ENCODE measurements at regions not wholly inside any gene's neighbourhood (a gene's known extent, or its start where the extent isn't known, plus 50 kb on each side); places are given as distances from the start of the nearest gene placed in this dataset.

DNA sequence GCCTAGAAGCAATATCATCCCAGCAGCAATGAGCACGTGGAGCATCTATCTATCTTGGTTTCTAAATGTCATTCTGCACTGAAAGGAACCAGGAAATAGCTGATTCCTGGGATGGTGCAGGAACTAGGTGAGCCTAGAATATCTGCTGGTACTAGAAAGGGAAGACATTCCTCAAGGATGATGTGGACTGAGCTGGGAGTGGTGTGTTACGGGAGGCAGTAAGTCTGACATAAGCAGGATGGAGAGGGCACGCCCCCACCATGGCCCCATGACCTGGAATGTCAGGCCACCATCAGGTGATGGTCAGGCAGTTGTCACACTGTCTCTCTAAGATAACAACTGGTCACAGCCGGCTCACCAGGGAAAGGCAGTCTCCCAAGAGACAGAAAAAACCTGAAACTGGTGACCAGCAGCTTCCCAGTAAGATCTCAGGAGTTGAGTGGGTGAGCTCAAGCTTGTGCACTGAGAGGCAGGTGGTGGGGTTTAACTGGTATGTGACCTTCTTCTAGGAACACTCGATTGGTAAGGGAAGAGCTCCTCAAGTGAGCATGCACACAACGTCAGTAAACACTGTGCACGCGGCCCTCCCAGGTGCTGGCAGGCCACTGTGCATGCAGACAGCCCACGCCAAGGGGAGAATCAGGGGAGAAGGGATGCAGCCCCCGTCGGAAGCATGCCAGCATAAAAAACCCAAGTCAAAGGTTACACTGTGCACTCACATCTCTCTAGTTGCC, 148.7 kb downstream of the ADSS2 start:
- TF ChIP-seq, protein P1, sequence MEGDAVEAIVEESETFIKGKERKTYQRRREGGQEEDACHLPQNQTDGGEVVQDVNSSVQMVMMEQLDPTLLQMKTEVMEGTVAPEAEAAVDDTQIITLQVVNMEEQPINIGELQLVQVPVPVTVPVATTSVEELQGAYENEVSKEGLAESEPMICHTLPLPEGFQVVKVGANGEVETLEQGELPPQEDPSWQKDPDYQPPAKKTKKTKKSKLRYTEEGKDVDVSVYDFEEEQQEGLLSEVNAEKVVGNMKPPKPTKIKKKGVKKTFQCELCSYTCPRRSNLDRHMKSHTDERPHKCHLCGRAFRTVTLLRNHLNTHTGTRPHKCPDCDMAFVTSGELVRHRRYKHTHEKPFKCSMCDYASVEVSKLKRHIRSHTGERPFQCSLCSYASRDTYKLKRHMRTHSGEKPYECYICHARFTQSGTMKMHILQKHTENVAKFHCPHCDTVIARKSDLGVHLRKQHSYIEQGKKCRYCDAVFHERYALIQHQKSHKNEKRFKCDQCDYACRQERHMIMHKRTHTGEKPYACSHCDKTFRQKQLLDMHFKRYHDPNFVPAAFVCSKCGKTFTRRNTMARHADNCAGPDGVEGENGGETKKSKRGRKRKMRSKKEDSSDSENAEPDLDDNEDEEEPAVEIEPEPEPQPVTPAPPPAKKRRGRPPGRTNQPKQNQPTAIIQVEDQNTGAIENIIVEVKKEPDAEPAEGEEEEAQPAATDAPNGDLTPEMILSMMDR (IDR thresholded peaks at IDR 0.05): no peak
- TF ChIP-seq POLR2AphosphoS5 (IDR thresholded peaks at IDR 0.05; ENCODE audit: low read depth, low read length): no peak
- TF ChIP-seq, protein P2, sequence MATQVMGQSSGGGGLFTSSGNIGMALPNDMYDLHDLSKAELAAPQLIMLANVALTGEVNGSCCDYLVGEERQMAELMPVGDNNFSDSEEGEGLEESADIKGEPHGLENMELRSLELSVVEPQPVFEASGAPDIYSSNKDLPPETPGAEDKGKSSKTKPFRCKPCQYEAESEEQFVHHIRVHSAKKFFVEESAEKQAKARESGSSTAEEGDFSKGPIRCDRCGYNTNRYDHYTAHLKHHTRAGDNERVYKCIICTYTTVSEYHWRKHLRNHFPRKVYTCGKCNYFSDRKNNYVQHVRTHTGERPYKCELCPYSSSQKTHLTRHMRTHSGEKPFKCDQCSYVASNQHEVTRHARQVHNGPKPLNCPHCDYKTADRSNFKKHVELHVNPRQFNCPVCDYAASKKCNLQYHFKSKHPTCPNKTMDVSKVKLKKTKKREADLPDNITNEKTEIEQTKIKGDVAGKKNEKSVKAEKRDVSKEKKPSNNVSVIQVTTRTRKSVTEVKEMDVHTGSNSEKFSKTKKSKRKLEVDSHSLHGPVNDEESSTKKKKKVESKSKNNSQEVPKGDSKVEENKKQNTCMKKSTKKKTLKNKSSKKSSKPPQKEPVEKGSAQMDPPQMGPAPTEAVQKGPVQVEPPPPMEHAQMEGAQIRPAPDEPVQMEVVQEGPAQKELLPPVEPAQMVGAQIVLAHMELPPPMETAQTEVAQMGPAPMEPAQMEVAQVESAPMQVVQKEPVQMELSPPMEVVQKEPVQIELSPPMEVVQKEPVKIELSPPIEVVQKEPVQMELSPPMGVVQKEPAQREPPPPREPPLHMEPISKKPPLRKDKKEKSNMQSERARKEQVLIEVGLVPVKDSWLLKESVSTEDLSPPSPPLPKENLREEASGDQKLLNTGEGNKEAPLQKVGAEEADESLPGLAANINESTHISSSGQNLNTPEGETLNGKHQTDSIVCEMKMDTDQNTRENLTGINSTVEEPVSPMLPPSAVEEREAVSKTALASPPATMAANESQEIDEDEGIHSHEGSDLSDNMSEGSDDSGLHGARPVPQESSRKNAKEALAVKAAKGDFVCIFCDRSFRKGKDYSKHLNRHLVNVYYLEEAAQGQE (IDR thresholded peaks at IDR 0.05; ENCODE audit: insufficient read depth in 1 of 2, low read depth in 2 of 2, low read length in 1 of 2): no peak
- no peak for TF ChIP-seq SIN3A (IDR thresholded peaks at IDR 0.05; ENCODE audit: borderline replicate concordance, insufficient read depth, low read depth, low read length)
- TF ChIP-seq TCF7L2 (IDR thresholded peaks at IDR 0.05; ENCODE audit: low read depth, low read length): no peak

Measured in Panc1 (cell line).